ENCODE measurements at regions not wholly inside any gene's neighbourhood (a gene's known extent, or its start where the extent isn't known, plus 50 kb on each side); places are given as distances from the start of the nearest gene placed in this dataset.

DNA sequence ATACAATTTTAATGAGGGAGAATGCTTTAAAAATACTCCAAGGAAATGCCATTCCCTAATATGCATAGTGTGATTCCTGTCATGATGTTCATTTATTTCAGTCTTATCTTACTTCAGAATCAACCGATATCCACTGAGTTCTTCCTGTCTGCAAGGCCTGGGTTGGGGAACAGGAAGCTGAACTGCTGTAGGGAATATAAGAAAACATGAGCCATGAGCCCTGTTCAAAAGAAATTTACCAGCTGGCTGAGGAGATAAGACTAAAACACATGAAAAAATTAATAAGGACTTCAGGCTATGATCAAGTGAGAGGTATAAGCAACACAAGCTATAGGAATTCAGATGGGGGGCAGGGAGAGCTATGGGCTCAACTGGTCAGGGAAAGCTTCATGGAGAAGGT lies 184.7 kb downstream of the PLPP4 start:
- peaks cover under 1% of the 10 kb centered on the region for H3K4me1 Mint-ChIP-seq (ENCODE audit: low read depth, unreplicated experiment)
- TF ChIP-seq, protein P1, sequence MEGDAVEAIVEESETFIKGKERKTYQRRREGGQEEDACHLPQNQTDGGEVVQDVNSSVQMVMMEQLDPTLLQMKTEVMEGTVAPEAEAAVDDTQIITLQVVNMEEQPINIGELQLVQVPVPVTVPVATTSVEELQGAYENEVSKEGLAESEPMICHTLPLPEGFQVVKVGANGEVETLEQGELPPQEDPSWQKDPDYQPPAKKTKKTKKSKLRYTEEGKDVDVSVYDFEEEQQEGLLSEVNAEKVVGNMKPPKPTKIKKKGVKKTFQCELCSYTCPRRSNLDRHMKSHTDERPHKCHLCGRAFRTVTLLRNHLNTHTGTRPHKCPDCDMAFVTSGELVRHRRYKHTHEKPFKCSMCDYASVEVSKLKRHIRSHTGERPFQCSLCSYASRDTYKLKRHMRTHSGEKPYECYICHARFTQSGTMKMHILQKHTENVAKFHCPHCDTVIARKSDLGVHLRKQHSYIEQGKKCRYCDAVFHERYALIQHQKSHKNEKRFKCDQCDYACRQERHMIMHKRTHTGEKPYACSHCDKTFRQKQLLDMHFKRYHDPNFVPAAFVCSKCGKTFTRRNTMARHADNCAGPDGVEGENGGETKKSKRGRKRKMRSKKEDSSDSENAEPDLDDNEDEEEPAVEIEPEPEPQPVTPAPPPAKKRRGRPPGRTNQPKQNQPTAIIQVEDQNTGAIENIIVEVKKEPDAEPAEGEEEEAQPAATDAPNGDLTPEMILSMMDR (IDR thresholded peaks at IDR 0.05; ENCODE audit: unreplicated experiment): no peak
- peaks cover 64% of the 10 kb centered on the region for H3K27me3 Mint-ChIP-seq (ENCODE audit: unreplicated experiment)
- H3K27ac Mint-ChIP-seq (ENCODE audit: unreplicated experiment): no peak overlapping the region
- DNase-seq: no peak
- H3K36me3 Mint-ChIP-seq (ENCODE audit: insufficient read depth, unreplicated experiment): no peaks in the 10 kb centered on the region
- intact Hi-C loops (cut with micrococcal nuclease; ENCODE audit: unreplicated experiment): no loop called here
- BruUV-seq (replicated peaks): no TSS peak
- peaks cover 6% of the 10 kb centered on the region for H3K9me3 Mint-ChIP-seq (ENCODE audit: low read depth, unreplicated experiment)
- H3K4me3 Mint-ChIP-seq (ENCODE audit: low read depth, unreplicated experiment): no peak overlapping the region
- CTCF ChIA-PET: no interaction called here

DNA sequence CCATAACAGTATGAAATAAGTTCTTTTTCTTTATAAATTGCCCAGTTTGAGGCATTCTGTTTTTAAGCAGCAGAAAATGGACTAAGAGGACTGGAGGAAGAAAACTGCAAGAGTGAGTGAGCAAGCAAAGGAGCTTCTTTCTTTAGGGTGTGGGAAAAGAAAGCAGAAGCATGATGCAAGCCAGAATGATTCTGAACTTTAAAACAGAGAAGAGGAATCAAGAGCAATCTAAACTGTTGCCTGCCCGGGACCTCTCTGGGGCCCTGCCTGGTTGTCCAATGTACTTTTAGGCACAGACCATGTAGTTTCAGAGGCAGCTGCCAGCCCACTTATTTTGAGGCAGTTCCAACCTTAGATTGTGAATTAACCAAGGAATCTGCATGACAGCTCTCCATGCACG lies 186.3 kb downstream of the PLPP4 start:
- H3K36me3 Mint-ChIP-seq (ENCODE audit: insufficient read depth, unreplicated experiment): no peaks in the 10 kb centered on the region
- H3K9me3 Mint-ChIP-seq (ENCODE audit: low read depth, unreplicated experiment): peaks cover 5% of the 10 kb centered on the region
- no peak overlapping the region for H3K4me3 Mint-ChIP-seq (ENCODE audit: low read depth, unreplicated experiment)
- TF ChIP-seq, protein P1 (IDR thresholded peaks at IDR 0.05; ENCODE audit: unreplicated experiment): no peak
- DNase-seq: no peak
- intact Hi-C loops (cut with micrococcal nuclease; ENCODE audit: unreplicated experiment): no loop called here
- no TSS peak for BruUV-seq (replicated peaks)
- H3K4me1 Mint-ChIP-seq (ENCODE audit: low read depth, unreplicated experiment): no peaks in the 10 kb centered on the region
- H3K27me3 Mint-ChIP-seq (ENCODE audit: unreplicated experiment): peaks cover 64% of the 10 kb centered on the region
- H3K27ac Mint-ChIP-seq (ENCODE audit: unreplicated experiment): no peak overlapping the region
- CTCF ChIA-PET: no interaction called here

DNA sequence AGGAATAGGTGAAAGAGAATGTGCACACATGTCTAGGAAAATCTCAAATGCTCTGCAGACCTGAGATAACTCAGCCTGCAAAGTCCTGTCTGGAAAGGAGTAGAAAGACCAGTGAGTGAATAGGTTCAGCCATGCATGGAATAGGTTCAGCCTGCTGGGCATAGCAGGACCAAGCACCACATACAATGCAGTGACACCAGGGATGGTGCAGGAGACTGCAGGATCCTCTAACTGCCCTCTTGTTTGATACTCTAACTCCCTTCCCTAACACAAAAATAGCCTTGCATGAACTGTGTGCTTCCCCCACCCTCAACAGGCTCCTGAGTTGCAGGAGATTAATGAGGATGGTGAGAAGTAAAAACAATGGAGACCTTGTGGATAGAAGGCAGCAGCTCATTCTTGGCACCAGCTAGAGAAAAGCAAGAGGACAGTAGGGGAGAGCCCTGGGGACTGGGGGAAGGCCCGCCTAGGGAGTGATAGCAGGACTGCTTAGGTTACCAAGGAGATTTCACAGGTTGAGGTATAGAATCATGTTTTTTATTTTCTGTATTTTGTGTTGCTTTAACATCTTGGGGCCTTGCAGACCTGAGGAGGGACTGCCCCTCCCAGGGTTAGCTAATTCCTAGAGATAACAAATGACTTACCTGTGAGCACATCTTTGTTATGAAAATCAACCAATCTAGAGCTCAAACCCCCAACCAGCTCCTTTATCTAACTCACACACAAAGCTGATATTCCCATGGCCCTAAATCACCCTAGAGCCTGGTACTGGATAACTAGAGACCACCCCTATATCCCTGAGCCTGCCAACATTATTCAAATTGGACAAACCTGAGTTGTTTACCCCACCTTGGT lies 187.8 kb downstream of the PLPP4 start:
- H3K4me1 Mint-ChIP-seq (ENCODE audit: low read depth, unreplicated experiment): no peaks in the 10 kb centered on the region
- H3K4me3 Mint-ChIP-seq (ENCODE audit: low read depth, unreplicated experiment): no peak overlapping the region
- peaks cover 64% of the 10 kb centered on the region for H3K27me3 Mint-ChIP-seq (ENCODE audit: unreplicated experiment)
- TF ChIP-seq, protein P1 (IDR thresholded peaks at IDR 0.05; ENCODE audit: unreplicated experiment): no peak
- CTCF ChIA-PET: no interaction called here
- intact Hi-C loops (cut with micrococcal nuclease; ENCODE audit: unreplicated experiment): no loop called here
- no peaks in the 10 kb centered on the region for H3K36me3 Mint-ChIP-seq (ENCODE audit: insufficient read depth, unreplicated experiment)
- H3K9me3 Mint-ChIP-seq (ENCODE audit: low read depth, unreplicated experiment): peaks cover 3% of the 10 kb centered on the region
- no peak for DNase-seq
- BruUV-seq (replicated peaks): no TSS peak
- no peak overlapping the region for H3K27ac Mint-ChIP-seq (ENCODE audit: unreplicated experiment)

DNA sequence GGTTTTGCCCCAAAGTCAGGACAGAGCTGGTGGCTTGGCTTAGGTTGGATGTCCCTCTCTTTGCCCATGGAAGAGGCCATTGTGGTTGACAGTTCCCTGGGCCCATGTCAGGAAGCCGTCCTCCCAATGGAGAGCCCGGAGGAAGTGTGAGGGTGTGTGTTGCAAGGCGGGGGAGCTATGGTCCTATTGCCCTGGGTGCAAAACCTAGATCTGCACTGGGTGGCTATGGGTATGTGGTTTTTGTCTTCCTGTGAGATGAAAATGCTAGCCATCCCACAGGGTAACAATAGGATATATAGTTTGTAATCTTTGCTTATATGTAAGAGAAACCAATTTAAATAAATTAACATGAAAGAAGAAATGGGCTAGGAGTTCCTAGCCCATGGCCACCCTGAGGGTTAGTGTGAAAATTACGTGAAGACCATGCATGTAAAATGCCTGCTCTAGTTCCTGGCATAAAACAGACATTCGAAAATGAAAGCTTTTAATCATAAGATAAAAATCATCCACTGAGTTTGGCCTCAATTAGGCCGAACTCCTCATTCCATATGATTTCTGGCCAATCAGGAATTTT lies 189.2 kb downstream of the PLPP4 start:
- Mint-ChIP-seq H3K9me3 (ENCODE audit: low read depth, unreplicated experiment) (peaks cover 3% of the 10 kb centered on the region), H3K4me3 (ENCODE audit: low read depth, unreplicated experiment) (no peak overlapping the region), H3K27ac (ENCODE audit: unreplicated experiment) (no peak overlapping the region), H3K36me3 (ENCODE audit: insufficient read depth, unreplicated experiment) (no peaks in the 10 kb centered on the region), H3K4me1 (ENCODE audit: low read depth, unreplicated experiment) (no peaks in the 10 kb centered on the region), H3K27me3 (ENCODE audit: unreplicated experiment) (peaks cover 51% of the 10 kb centered on the region)
- TF ChIP-seq, protein P1 (IDR thresholded peaks at IDR 0.05; ENCODE audit: unreplicated experiment): no peak
- DNase-seq: no peak
- no TSS peak for BruUV-seq (replicated peaks)
- CTCF ChIA-PET: interaction anchor here (1.0 kb wide), 1 partner anchor 8 kb away, joined by 3 read pairs; no protein-coding TSS in a partner anchor
- intact Hi-C loops (cut with micrococcal nuclease; ENCODE audit: unreplicated experiment): no loop called here
